ENCODE measurements at regions not wholly inside any gene's neighbourhood (a gene's known extent, or its start where the extent isn't known, plus 50 kb on each side); places are given as distances from the start of the nearest gene placed in this dataset.
"Not testable (repeated sequence)": the region's sequence is repeated elsewhere in the genome, so short reads cannot be mapped to it uniquely, and the experiment has no call there.

- peaks cover 5% of the 10 kb centered on the region for H3K4me1 ChIP-seq
- H3K27me3 ChIP-seq (ENCODE audit: low read depth): peaks cover 48% of the 10 kb centered on the region
- TF ChIP-seq, protein P1, sequence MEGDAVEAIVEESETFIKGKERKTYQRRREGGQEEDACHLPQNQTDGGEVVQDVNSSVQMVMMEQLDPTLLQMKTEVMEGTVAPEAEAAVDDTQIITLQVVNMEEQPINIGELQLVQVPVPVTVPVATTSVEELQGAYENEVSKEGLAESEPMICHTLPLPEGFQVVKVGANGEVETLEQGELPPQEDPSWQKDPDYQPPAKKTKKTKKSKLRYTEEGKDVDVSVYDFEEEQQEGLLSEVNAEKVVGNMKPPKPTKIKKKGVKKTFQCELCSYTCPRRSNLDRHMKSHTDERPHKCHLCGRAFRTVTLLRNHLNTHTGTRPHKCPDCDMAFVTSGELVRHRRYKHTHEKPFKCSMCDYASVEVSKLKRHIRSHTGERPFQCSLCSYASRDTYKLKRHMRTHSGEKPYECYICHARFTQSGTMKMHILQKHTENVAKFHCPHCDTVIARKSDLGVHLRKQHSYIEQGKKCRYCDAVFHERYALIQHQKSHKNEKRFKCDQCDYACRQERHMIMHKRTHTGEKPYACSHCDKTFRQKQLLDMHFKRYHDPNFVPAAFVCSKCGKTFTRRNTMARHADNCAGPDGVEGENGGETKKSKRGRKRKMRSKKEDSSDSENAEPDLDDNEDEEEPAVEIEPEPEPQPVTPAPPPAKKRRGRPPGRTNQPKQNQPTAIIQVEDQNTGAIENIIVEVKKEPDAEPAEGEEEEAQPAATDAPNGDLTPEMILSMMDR (IDR thresholded peaks at IDR 0.05; ENCODE audit: borderline replicate concordance): no peak
- no peak overlapping the region for H3K27ac ChIP-seq (replicated peaks)
- H3K36me3 ChIP-seq: no peaks in the 10 kb centered on the region
- intact Hi-C loops (cut with micrococcal nuclease): no loop called here
- H3K4me3 ChIP-seq: no peak overlapping the region
- DNase-seq: no peak
- H3K9me3 ChIP-seq (replicated peaks): peaks cover 12% of the 10 kb centered on the region
Measured at GRCh38 chr17:37815536-37815935, 70.7 kb upstream of the HNF1B start.

- H3K9me3 ChIP-seq (replicated peaks): peaks cover 12% of the 10 kb centered on the region
- no peaks in the 10 kb centered on the region for H3K4me1 ChIP-seq
- peaks cover 56% of the 10 kb centered on the region for H3K27me3 ChIP-seq (ENCODE audit: low read depth)
- TF ChIP-seq, protein P1 (IDR thresholded peaks at IDR 0.05; ENCODE audit: borderline replicate concordance): no peak
- no peaks in the 10 kb centered on the region for H3K36me3 ChIP-seq
- intact Hi-C loops (cut with micrococcal nuclease): no loop called here
- no peak overlapping the region for H3K4me3 ChIP-seq
- H3K27ac ChIP-seq (replicated peaks): no peak overlapping the region
- DNase-seq: no peak
Measured at GRCh38 chr17:37813751-37814150, 68.9 kb upstream of the HNF1B start.

- H3K4me3 ChIP-seq; H3K27ac ChIP-seq (replicated peaks); intact Hi-C loops (cut with micrococcal nuclease); H3K36me3 ChIP-seq; H3K4me1 ChIP-seq; DNase-seq: not testable (repeated sequence)
- peaks cover 40% of the 10 kb centered on the region for H3K27me3 ChIP-seq (ENCODE audit: low read depth)
- H3K9me3 ChIP-seq (replicated peaks): peaks cover 12% of the 10 kb centered on the region
Measured at GRCh38 chr17:37808846-37809245, 64.0 kb upstream of the HNF1B start.

DNA sequence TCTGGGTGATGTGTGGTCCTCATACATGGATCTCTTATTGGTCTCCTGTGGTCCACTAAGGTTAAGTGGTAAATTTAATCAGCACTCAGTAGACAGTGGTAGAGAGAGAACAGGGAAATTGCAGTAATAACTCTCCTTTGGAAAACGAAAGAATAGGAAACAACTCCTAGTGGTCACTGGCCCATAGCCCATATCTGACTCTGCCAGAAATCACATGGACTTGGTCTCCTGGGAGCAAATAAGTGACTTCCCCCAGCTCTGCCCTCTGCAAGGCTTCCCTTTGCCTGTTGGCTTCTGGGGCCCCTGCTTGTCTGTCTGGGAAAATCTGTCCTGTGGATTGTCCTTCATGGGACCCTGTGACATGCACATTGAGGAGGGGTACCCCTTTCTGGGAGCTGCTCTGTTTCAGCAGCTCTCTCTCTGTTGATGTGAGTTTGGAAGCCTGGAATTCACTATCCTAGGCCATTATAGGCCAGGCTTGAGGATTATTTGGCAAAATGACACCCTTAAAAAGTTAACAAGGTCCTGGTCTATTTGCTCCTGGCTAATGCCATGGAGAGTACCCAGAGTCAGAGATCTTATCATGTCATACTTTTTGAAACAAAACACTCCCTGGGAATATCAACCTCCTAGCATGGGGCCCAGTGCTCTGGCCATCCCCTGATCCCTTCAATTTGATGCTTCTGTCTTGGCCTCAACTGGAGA, 58.0 kb upstream of the HNF1B start:
- Histone ChIP-seq H3K27ac (replicated peaks) (no peak overlapping the region), H3K27me3 (ENCODE audit: low read depth) (peaks cover 29% of the 10 kb centered on the region), H3K9me3 (replicated peaks) (no peaks in the 10 kb centered on the region), H3K4me1 (no peaks in the 10 kb centered on the region), H3K36me3 (no peaks in the 10 kb centered on the region), H3K4me3 (no peak overlapping the region)
- intact Hi-C loops (cut with micrococcal nuclease): no loop called here
- TF ChIP-seq, protein P1 (IDR thresholded peaks at IDR 0.05; ENCODE audit: borderline replicate concordance): no peak
- no peak for DNase-seq

DNA sequence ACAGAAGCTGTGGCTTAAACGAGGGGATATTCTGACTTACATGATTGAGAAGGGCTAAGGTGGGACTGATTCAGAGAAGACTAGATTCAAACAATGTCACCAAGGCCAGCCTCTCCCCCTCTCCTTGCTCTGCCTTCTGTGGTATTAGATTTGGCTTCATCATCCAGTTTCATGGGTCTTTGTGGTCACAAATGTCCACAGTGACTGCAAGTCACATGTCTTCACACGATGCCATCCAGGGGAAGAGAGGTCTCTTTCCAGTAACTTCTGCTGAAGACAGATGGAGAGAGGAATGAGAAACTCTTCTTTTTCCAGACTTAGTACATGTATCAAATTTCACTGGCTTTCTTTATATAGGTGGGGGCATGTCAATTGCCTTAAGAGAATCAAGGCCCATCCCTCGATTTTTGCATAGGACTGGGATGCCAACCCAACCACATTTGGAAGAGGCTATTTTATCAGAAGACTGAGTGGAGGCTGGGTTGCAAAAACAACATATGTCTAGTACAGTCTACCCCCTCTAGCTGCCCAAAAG, 57.3 kb upstream of the HNF1B start:
- no peaks in the 10 kb centered on the region for H3K36me3 ChIP-seq
- peaks cover 33% of the 10 kb centered on the region for H3K27me3 ChIP-seq (ENCODE audit: low read depth)
- H3K27ac ChIP-seq (replicated peaks): no peak overlapping the region
- DNase-seq: no peak
- no peak overlapping the region for H3K4me3 ChIP-seq
- TF ChIP-seq, protein P1 (IDR thresholded peaks at IDR 0.05; ENCODE audit: borderline replicate concordance): no peak
- intact Hi-C loops (cut with micrococcal nuclease): no loop called here
- H3K9me3 ChIP-seq (replicated peaks): no peaks in the 10 kb centered on the region
- no peaks in the 10 kb centered on the region for H3K4me1 ChIP-seq

GRCh38 chr17:37801171-37801570, 56.3 kb upstream of the HNF1B start:
- no peak overlapping the region for H3K4me3 ChIP-seq
- TF ChIP-seq, protein P1 (IDR thresholded peaks at IDR 0.05; ENCODE audit: borderline replicate concordance): no peak
- no peaks in the 10 kb centered on the region for H3K9me3 ChIP-seq (replicated peaks)
- H3K27ac ChIP-seq (replicated peaks): no peak overlapping the region
- peaks cover 43% of the 10 kb centered on the region for H3K27me3 ChIP-seq (ENCODE audit: low read depth)
- intact Hi-C loops (cut with micrococcal nuclease): no loop called here
- no peak for DNase-seq
- no peaks in the 10 kb centered on the region for H3K36me3 ChIP-seq
- no peaks in the 10 kb centered on the region for H3K4me1 ChIP-seq
